PC-3 (cell line): ENCODE measurements at regions not wholly inside any gene's neighbourhood (a gene's known extent, or its start where the extent isn't known, plus 50 kb on each side); places are given as distances from the start of the nearest gene placed in this dataset.

Source experiments
- EZH2 ChIP-seq: fragments of 300-600 bp; sonication (generic); IDR thresholded peaks from one replicate; pipeline ENCODE4 v1.6.1; 2017; ENCODE audit warnings: antibody characterized with exemption, mild to moderate bottlenecking, low read length; ENCODE audit not compliant: unreplicated experiment
- EZH2phosphoT487 ChIP-seq: fragments of 300-600 bp; sonication (generic); IDR thresholded peaks from 2 replicates; pipeline ENCODE4 v1.6.1; 2018; ENCODE audit warnings: mild to moderate bottlenecking, antibody characterized with exemption, low read length, borderline replicate concordance
- TF ChIP-seq, protein P1 (sequence below): fragments of 300-600 bp; sonication (generic); conservative IDR thresholded peaks from 2 replicates; pipeline ENCODE4 v1.5.1; 2017; ENCODE audit warnings: antibody characterized with exemption, low read depth, mild to moderate bottlenecking, low read length

DNA sequence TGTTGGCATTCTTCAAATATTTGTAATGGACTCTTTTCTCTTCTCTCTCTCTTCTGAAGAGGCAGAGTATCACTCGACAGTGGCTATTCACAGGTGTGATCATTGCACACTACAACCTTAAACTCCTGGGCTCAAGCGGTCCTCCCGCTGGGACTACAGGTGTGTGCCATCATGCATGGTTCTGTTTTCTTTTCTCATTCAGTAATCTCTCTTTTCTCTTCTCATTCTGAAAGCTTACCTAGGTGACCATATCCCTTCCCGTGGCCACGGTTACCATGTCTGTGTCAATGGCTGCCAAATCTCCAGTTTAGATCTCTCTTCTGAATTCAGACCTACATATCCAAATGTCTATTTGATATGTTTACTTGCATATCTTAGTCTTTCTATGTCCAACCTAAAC lies 96.3 kb downstream of the SOX2 start:
- TF ChIP-seq, protein P1, sequence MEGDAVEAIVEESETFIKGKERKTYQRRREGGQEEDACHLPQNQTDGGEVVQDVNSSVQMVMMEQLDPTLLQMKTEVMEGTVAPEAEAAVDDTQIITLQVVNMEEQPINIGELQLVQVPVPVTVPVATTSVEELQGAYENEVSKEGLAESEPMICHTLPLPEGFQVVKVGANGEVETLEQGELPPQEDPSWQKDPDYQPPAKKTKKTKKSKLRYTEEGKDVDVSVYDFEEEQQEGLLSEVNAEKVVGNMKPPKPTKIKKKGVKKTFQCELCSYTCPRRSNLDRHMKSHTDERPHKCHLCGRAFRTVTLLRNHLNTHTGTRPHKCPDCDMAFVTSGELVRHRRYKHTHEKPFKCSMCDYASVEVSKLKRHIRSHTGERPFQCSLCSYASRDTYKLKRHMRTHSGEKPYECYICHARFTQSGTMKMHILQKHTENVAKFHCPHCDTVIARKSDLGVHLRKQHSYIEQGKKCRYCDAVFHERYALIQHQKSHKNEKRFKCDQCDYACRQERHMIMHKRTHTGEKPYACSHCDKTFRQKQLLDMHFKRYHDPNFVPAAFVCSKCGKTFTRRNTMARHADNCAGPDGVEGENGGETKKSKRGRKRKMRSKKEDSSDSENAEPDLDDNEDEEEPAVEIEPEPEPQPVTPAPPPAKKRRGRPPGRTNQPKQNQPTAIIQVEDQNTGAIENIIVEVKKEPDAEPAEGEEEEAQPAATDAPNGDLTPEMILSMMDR, result no peak
- TF ChIP-seq EZH2 (no peak), EZH2phosphoT487 (no peak)
